DOHH2 (cell line): ENCODE measurements at regions not wholly inside any gene's neighbourhood (a gene's known extent, or its start where the extent isn't known, plus 50 kb on each side); places are given as distances from the start of the nearest gene placed in this dataset.

Experiments used
- CTCF ChIP-seq: fragments of 200-600 bp; sonication (generic); IDR thresholded peaks from one replicate; pipeline ENCODE4 v1.5.1; 2014; ENCODE audit warnings: antibody characterized with exemption, mild to moderate bottlenecking, low read depth, low read length; ENCODE audit not compliant: poor library complexity, severe bottlenecking
- EZH2phosphoT487 ChIP-seq: fragments of 200-600 bp; sonication (generic); IDR thresholded peaks from 2 replicates; pipeline ENCODE4 v1.6.1; 2017; ENCODE audit warnings: borderline replicate concordance, mild to moderate bottlenecking, antibody characterized with exemption, low read length, moderate library complexity, mixed read lengths

GRCh38 chr5:82956600-82956999 is 120.6 kb downstream of the TMEM167A start:
- TF ChIP-seq EZH2phosphoT487 (no peak), CTCF (no peak)
